Fibroblast of upper back skin (primary cell): ENCODE measurements at regions not wholly inside any gene's neighbourhood (a gene's known extent, or its start where the extent isn't known, plus 50 kb on each side); places are given as distances from the start of the nearest gene placed in this dataset.

ENCODE experiments used
- DNase-seq: peaks from one replicate; pipeline ENCODE4 v3.0.0-alpha.2; 2013

DNA sequence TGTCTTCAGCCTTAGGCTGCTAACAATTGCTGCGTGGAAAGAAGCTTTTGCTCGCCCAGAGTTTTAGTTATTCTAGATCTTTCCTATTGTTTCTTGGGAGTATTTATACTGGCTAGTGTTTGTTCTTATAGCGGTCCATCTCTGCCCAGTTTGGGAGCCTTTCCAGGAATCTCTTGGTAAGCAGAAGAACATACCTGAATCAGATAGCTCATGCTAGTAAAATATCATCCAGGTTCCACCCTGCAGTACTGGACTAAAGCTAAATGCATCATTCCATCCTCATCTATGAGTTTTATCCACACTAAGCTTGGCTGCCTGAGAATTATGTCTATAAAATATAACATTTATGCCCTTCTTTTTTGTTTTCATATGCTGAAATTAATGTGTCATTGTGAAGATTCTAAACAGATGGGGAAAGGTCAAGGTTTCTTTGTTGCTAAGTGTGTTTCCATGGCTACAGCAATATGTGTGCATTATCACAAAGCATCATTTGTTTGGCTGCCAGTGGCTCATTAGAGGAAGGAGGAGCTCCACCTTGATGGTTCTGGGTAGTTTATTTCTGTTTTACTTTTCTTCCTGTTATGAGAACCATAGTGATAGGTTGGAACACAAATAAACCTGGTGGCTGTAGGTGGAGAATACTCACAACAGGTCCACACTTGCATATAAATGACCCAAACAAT is 182.8 kb downstream of the PIK3C3 start:
- no peak for DNase-seq

DNA sequence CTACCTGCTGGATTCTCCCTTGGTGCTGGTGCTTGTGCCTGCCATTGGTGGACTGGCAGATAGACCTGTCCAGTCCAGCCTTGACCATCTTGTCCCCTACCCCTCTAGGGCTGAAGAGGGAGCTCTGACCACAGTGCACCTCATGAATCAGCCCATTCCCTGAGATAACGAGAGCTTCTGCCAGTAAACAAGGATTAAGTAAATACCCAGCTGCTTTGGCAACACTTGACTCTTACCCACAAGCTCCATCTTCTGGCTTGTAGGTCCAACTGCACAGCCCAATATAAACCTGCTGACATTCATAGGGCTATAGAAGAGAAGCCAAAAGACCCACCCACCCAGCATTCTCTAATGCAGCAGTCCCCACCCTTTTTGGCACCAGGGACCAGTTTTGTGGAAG is 186.4 kb downstream of the PIK3C3 start:
- DNase-seq: no peak

DNA sequence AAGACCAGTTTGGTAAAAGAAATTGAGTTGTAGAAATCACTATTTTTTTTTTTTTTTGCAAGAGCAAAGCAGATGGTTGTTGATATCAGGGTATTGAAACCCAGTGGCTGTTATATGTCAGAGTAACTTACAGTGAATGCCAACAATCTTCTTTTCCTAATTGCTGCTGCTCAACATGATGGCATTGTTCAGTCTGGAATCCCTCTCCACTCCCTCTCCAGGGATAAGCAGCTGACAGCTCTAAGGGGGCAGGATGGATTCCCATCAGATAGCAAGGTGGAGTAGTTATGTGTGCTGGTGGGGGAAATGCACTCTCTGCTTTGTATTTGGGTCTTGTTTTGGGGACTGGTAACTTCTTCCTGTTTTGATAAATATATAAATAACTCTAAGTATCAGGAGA is 200.0 kb downstream of the PIK3C3 start:
- DNase-seq: no peak

DNA sequence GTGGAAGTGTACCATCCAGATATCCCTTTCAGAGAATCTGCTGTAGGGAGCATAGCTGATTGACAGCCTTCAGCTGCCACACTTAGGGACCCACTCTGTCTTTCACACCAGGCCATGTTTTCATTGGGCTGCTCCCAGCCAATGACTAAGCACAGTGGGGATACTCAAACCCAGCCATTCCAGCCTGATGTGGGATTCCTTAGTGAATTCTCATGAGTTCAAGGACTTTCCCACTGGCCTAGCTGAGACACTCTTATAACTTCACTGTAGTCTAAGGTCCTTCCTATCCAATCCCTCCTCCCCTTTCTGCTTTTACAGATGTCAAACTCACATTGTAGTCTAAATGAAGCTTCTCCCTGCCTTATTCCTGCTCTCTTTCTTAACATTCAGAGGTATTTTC is 201.2 kb downstream of the PIK3C3 start:
- DNase-seq: no peak

DNA sequence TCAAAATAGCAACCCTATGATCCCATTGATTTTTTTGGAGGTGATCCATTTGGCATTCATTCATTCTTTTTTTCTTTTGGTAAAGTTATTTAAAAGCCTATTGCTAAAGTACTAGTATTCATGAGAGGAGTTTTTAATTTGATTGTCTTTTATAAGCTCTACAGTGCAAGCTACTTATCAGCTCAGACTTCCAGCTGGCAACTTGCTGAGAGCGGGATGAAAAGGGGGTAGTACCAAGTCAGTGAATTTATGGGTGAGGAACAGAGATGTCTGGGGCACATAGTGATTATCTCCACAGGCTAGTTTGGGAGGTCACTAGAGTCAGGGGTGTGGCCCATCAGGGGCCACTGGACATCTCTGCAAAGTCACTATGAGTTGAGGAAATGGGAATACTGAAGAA is 202.4 kb downstream of the PIK3C3 start:
- no peak for DNase-seq

DNA sequence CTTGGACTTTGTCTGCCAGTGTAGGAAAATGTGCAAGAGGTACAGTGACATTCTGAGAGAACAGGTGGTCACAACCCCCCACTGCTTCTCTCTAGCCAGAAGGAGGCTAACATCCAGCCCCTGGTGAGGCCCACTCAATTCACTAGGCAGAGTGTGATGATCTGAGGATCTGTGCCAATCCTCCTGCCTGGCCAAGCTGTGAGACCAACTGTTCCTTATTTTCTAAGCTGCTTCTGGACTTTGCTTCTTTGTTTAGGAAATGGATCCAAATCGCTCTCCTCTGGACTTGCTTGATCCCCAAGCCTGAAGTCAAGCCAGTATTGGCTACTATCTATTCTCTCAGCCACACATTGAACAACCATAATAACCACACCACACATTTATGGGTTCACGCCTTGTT is 202.8 kb downstream of the PIK3C3 start:
- DNase-seq: no peak

DNA sequence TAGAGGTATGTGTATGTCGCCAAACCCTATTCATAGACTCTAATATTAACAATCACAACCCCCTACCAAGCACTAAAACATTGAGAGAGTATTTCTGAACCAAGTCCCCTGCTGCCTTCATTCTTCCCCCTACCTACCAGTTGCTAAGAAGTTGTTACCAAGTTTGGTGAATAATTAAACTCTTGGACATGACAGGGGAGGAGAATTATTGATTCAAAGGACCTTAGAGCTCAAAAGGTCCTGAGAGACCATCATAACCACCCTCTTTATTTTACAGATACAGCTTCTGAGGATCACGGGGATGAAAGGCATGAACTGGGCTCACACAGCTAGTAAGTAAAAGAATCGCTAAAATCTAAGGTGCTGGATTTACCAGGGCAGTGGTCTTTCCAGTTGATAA is 204.1 kb downstream of the PIK3C3 start:
- no peak for DNase-seq

DNA sequence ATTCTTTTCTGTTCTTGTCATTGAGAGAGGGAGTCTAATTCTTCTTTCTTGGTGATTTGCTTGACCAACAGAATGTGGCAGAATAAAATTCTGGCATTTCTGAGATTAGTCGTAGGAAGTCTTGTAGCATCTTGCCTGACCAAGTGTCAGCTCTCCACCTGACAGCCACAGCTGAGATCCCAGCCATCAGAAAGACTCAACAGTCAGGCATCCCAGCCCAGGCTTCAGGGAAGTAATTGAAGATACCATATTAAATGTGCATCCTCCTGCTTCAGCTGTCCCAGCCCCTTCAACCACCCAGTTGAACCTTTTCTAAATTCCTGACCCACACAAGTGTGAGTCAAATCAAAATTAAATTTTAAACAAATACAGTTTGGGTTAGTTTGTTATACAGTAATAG is 208.3 kb downstream of the PIK3C3 start:
- no peak for DNase-seq

DNA sequence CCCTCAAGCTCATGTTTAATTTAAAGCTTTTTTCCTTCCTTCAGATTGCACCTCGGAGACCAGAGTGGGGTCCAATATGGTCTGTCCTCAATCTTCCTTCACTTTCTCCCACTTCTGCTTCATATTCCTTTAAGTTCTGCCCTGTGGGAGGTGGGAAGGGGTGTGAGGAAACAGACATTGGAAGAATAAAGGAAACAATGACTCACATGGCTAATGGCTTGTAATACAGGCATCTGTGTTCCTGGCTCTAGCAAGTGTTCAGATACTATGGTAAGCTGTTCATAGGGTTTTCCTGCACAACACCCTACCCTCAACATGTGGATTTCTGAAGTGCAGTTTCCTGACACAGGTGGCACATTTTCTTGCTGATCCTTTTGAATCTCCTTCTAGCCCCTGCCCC is 209.5 kb downstream of the PIK3C3 start:
- DNase-seq: no peak

DNA sequence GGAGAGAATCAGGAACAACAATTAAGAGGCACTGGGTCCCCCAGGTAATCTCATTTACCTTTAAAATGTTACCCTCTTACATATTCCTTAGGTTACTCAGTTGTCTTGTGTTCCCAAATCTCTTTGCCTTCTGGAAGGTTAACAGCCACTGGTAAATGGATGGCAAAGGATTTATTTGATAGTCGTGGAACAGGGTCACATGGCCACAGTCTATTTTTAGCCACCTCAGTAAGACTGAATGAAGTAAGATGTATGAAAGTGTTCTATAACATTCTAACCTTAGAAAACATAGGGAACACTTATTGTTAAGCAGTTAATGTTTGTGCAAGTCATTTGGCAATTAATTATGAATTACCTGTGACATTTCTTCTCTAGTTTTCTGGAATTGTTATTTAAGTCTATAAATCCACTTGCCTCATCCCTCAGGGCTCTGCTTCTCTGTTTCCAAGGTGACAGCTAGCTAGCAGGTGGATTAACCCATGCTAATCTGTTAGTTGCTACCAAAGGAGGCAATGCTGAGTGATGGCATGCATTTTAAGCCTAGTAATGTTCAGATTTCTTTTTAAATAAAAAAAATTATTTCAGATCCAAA is 211.0 kb downstream of the PIK3C3 start:
- no peak for DNase-seq

DNA sequence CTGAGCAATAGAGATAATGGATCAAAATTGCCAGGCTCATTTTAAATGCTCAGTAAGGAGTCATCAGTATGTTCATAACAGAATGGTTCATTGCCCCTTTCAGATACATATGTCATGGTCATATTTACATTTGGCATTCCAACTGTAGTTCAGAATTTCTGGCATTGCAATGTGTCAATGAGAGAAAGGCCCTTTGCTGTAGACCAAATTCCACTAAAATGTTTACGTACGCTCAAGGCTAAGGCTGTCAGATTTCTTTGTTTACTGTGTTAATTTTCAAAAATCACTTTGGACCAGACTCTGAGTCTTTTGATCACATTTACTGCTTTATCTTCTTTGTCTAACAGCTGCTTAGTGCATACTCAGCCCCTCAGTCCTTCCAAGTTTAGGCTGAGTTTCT is 213.5 kb downstream of the PIK3C3 start:
- no peak for DNase-seq

DNA sequence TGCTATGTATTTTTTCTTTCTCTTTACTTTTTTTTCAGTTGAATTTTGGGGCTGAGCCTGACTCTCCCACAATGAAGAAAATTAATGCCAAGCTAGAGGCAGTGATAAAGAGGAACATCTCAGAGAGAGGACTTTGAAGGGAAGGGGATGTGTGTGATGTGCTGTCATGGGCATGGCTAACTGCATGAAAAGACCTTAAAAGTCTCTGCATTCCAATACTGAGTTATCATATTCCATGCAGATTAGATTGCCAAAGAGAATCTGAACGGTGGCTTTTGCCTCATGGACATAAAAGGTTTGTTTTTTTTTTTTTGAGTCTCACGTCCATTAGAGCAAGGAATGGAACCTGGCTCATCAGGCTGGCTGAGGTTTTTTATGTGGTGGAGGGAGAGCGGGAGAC is 213.9 kb downstream of the PIK3C3 start:
- no peak for DNase-seq

DNA sequence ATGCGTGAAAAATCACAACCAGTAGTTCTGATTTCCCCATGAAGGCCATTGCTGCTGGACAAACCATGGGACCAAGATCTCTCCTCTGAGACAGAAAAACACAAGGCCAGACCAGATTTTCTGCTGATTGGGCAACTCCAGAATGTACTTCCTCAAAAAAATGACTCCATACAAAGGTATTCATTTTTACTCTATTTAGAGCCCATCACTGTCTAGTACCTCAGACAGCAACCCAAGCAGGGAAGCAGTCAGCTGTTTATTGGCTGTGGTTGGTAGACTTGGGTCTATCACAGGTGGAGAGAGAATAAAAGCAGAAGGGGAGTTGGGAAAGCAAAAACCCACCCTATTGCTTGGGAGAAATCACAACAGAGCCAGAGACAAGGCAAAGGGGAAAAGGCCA is 219.9 kb downstream of the PIK3C3 start:
- DNase-seq: peak; percentile 38

DNA sequence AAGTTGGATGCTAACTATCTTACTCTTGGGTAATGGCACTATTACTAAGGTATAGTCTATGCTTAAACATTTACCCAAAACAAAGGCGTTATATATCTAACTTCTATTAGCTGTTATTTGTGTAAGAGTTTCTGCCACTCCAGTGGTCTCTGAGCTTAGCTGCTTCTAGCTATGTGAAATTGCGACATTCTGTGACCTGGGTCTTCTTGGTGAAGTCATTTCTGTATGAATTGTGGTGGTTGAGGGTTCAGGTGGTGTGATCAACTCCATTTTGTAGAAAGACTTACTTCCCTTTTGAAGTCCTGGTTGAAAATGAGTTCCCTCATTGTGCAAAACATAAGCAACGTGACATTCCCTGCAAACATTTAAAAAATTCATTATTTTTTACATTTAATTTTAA is 221.6 kb downstream of the PIK3C3 start:
- no peak for DNase-seq

DNA sequence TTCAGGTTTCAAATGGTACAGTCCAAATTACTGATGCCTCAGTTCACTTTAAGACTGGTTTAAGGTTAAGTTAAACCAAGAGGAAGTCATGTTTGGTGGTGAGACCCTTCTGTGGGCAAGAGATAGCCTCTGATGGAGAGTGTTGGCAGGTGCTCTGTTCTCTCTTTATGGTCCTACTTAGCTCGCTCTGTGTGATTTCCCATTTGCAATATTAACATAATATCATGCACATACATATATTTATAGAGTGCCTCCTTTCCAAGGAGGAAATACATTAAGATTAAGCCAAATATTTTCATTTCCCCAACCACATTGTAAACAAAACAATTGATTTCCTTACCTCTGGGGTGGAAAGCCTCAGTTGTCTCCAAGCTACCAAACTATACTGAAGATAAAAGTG is 222.4 kb downstream of the PIK3C3 start:
- no peak for DNase-seq

DNA sequence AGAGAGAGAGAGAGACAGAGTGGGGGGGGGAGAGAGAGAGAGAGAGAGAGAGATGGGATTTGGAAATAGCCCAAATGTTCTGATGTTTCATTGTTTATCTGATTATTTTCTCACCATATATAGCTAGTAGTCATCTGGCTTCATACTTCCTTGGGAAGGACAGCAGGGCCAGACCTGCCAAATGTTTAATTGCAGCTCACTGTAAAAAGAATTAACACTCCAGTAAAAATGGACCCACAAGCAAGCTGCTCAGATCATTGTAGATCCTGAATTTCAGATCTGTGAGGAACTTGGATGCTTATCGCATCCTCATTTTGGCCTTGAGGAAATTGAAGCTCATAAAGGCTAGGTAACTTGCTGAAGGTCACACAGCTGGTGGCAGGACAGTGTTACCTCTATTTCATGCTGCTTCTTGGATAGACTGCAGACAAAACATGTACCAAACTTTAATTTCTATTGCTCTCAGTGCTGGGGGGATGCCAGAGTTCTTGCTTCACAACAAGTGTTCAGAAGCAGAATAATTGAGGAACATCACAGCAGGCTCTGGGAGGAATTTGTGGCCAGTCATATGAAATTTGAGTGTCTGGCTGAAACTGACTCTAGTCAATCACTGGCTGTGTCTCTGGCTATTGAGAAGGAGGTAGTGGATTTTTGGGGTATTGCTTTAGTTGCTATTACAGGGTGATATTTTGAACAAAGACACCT is 223.5 kb downstream of the PIK3C3 start:
- no peak for DNase-seq

DNA sequence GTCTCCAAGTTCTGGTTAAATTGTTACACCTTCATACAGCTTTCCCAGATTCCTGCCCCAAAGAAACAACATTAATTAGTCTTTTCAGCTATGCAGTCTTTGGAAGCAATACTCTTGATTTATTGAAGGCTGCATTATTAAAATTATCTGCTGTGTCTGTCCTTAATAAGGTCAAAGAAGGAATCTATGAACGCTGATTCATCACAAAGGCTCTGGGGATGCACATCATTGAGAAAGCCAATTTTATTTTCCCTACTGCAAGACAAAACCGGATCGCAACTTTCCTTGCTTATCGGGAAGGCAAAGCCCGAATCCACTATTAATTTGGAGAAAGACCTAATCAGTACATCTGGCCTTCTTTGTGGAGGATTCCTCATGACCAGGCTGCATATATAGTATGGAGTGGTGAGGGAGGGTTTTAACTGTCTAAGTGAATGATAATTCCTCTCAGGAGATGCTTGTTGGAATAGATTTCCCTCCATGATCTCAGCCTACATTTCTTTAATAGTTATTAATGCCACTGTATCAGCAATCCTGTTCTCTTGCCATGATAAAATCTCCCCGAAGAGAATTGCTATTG is 224.6 kb downstream of the PIK3C3 start:
- DNase-seq: no peak

DNA sequence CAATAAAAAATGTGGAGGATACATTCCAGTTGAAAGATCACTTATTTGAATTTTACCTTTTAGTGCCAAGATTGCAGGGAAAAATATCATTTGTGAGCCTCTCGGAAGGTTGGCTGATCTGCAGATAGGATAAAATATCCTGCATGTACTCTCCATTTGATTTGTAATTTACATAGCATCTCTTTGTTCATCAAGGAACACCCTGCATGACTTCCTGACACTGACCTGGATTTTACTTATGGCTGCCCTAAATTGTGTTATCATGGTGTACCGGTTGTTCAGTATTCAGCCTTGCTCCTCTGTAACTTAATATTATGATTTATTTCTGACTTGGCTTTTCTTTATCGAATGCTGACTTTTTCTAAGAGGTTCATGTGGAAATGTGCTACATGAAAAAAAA is 226.4 kb downstream of the PIK3C3 start:
- DNase-seq: no peak

DNA sequence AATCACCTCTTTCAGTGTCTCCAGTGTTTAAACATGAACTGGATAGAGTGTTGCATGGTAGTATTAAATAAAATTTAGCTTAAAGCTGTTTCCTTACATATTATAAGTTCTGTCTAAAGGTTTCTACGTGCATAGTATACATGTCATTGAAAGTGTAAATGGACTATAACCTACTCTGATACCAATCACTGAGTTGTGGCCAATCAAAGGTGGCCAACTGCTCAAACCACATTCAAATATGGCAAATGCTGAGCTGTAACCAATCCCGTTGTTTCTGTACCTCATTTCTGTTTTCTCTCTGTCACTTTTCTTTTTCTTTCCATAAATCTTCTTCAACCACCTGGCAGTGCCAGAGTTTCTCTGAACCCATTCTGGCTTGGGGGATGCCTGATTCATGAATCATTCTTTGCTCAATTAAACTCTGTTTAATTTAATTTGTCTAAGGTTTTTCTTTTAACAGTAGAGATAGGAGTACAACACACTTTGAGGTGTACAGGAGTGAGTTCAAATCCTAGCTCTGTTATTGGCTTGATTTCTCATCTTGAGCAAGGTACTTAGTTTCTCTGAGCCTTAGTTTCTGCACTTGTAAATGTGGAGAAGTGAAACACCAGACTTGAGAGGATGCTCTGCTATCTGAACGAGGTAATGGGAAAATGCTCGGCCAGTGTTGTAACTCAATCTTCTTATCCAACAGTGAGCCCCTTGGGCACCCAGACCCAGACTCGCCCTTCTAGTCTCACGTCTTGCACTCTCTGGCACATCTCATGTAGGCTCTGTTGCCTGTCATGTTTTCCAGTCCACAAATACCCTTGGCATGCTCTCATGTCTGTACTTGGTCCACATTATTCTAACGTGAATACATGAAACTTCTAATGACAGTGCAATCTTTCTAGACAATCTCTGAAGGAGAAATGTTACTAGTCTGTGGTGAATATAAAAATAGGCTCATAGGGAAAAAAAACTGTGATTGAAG is 228.0 kb downstream of the PIK3C3 start:
- peak; percentile 37 for DNase-seq

DNA sequence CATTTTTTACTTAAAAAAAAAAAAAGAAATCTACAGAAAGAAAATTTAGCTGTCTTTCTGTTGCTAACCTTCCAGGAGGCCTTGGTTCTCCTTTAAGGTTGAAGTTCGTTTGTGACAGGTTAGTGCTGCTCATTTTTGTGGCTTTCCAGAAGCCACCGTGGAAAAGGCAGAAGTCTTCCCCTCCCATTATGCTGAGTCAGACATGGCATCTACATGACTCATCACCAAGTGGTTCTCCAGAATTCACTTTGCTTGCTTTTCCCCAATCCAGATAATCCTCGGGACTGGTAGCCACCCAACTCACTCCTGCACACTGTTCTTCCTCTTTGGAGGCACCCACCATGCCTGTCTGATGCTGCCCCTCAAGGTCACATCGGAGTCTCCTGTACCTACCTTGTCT is 228.7 kb downstream of the PIK3C3 start:
- peak; percentile 86 for DNase-seq

DNA sequence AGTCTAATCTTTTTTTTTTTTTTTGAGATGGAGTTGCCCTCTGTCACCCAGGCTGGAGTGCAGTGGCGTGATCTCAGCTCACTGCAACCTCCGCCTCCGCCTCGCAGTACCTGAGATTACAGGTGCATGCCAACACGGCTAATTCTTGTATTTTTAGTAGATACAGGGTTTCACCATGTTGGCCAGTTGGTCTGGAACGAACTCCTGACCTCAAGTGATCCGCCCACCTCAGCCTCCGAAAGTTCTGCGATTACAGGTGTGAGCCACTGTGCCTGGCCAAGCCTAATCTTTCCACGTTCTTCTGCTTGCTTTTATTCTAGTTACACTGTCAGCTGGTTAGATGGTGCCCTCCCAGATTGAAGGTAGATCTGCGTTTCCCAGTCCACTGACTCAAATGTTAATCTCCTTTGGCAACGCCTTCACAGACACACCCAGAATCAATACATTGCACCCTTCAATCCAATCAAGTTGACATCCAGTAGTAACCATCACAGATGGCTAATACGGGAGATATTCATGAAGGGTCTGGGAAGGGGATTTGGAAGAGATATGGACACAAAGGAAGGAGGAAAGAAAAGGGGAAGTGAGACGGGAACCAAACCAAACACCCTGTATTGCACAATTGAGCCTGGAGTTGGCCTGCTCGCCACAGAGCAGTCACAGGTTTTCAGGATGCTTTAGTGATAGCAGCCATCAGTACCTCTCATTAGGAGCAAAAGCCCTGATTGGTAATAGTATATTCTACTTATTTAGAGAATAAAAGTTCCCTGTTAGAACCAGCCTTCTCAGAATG is 229.8 kb downstream of the PIK3C3 start:
- no peak for DNase-seq

DNA sequence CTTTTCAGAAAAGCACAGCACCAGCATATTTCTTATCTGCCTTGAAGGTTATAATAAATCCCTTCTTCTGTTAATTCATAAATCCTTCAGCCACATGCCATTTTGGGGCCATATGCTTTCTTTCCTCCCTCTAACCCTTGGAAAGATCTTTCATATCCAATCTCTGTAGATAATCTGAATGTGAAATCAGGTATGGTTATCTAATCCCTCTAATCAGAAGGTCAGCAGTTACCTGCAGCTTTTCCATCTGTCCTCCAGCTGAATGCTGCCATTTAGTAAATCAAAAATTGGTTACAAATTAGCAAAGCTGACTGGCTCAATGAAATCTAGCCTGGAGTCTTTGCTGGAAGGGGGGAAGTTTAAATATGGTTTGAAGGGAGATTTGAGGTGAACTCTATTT is 230.5 kb downstream of the PIK3C3 start:
- no peak for DNase-seq
